ENCODE measurements at regions not wholly inside any gene's neighbourhood (a gene's known extent, or its start where the extent isn't known, plus 50 kb on each side); places are given as distances from the start of the nearest gene placed in this dataset.

DNA sequence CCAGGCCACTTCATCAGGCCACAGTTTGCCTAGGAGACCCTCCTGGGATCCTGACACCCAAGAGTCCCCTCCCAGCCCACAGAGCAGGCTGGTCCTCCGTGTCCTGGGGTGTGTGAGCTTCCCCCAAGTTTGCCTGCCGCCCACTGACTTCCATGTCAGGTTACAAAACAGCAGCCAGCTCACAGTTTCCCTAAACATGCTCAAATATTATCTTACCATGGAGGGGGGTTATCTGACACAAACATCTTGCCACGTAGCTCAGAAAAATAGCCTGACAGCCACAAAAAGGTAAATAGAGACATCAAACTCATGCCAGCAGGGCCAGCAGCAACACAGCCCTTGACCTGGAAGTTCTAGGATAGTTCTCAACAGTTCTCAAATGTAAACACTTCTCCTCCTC lies 346.5 kb downstream of the TNS1 start:
- intact Hi-C loops (cut with micrococcal nuclease; ENCODE audit: unreplicated experiment), result no loop called here
- SMC1A ChIA-PET (ENCODE audit: uncharacterized antibody, unreplicated experiment), result no interaction called here
- Histone ChIP-seq H3K9ac (ENCODE audit: control insufficient read depth, insufficient read depth, low read length) (no peak overlapping the region), H3K27ac (ENCODE audit: control insufficient read depth, insufficient read depth) (no peak overlapping the region), H3K27me3 (replicated peaks in 1 of 2; ENCODE audit: control insufficient read depth in 2 of 2, insufficient read depth in 2 of 2, low read length in 1 of 2) (peaks cover 5% of the 10 kb centered on the region in 2 experiments), H3K9me3 (replicated peaks; ENCODE audit: control insufficient read depth, insufficient read depth, low read length) (no peaks in the 10 kb centered on the region), H3K36me3 (ENCODE audit: control insufficient read depth in 2 of 2, insufficient read depth in 2 of 2, low read length in 1 of 2) (no peaks in the 10 kb centered on the region), H2AFZ (ENCODE audit: control insufficient read depth, low read depth, low read length) (no peak overlapping the region), H3K4me2 (ENCODE audit: control insufficient read depth, insufficient read depth) (no peak overlapping the region), H3K4me1 (ENCODE audit: control insufficient read depth, insufficient read depth, low read length) (no peaks in the 10 kb centered on the region), H3K4me3 (no peak overlapping the region), H4K20me1 (ENCODE audit: control insufficient read depth, insufficient read depth) (no peaks in the 10 kb centered on the region), H3K79me2 (ENCODE audit: control insufficient read depth, insufficient read depth, low read length) (no peaks in the 10 kb centered on the region)
- FAIRE-seq, result no peak
- POLR2A ChIA-PET, result no interaction called here
- DNase-seq (ENCODE audit: low read depth, low spot score), result no peak
- BruUV-seq (replicated peaks), result no TSS peak
- WGBS (ENCODE audit: insufficient coverage, insufficient replicate concordance, low lambda C conversion rate, missing lambda C conversion rate), result 11% methylated on average over 3 of the region's 3 CpGs
- TF ChIP-seq CEBPB (IDR thresholded peaks at IDR 0.05; ENCODE audit: borderline replicate concordance in 1 of 2, low read depth in 2 of 2, low read length in 2 of 2), result no peak
- TF ChIP-seq ASH2L (IDR thresholded peaks at IDR 0.05; ENCODE audit: borderline replicate concordance, low read depth), result no peak
- no peak for TF ChIP-seq CREM (IDR thresholded peaks at IDR 0.05; ENCODE audit: low read depth)
- TF ChIP-seq, protein P1, sequence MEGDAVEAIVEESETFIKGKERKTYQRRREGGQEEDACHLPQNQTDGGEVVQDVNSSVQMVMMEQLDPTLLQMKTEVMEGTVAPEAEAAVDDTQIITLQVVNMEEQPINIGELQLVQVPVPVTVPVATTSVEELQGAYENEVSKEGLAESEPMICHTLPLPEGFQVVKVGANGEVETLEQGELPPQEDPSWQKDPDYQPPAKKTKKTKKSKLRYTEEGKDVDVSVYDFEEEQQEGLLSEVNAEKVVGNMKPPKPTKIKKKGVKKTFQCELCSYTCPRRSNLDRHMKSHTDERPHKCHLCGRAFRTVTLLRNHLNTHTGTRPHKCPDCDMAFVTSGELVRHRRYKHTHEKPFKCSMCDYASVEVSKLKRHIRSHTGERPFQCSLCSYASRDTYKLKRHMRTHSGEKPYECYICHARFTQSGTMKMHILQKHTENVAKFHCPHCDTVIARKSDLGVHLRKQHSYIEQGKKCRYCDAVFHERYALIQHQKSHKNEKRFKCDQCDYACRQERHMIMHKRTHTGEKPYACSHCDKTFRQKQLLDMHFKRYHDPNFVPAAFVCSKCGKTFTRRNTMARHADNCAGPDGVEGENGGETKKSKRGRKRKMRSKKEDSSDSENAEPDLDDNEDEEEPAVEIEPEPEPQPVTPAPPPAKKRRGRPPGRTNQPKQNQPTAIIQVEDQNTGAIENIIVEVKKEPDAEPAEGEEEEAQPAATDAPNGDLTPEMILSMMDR (IDR thresholded peaks at IDR 0.05 in 2 of 3, conservative IDR thresholded peaks at IDR 0.05 in 1 of 3; ENCODE audit: control insufficient read depth in 2 of 3, extremely low read depth in 1 of 3, insufficient read depth in 1 of 3, low read depth in 3 of 3, low read length in 3 of 3), result no peak
- no peak for TF ChIP-seq CBX5 (IDR thresholded peaks at IDR 0.05; ENCODE audit: low read depth)
- TF ChIP-seq RB1 (IDR thresholded peaks at IDR 0.05; ENCODE audit: borderline replicate concordance), result no peak
- CTCF ChIA-PET, result interaction anchor here (1.0 kb wide), 1 partner anchor 57 kb away, joined by 5 read pairs; no protein-coding TSS in a partner anchor
- RAD21 ChIA-PET (ENCODE audit: unreplicated experiment), result no interaction called here
- in situ Hi-C loops (cut with MboI), result no loop called here
- no peak for ATAC-seq

DNA sequence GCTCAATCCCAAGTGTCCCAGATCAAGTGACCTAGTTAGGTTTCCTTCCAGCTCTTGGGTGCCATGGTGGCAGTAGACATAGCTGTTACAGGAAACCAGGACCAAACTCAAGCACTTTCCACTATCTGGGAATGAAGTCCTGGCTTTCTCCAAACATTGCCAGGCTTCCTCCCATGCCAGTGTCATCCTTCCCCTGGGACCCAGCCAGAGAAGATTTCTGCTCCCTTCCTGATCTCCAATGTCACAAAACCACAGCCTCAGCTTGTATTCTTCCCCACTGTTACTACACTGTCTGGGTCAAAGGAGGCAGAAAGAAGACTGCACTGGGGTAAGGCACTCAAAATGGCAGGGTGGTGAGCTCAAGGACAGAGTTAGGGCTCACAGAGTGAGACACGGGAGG lies 347.1 kb downstream of the TNS1 start:
- H3K4me1 ChIP-seq (ENCODE audit: control insufficient read depth, insufficient read depth, low read length), result no peaks in the 10 kb centered on the region
- intact Hi-C loops (cut with micrococcal nuclease; ENCODE audit: unreplicated experiment) (no loop called here), in situ Hi-C loops (cut with MboI) (no loop called here)
- no peak overlapping the region for H3K4me3 ChIP-seq
- peaks cover 5% of the 10 kb centered on the region in 2 experiments for H3K27me3 ChIP-seq (replicated peaks in 1 of 2; ENCODE audit: control insufficient read depth in 2 of 2, insufficient read depth in 2 of 2, low read length in 1 of 2)
- no peak overlapping the region for H2AFZ ChIP-seq (ENCODE audit: control insufficient read depth, low read depth, low read length)
- 58% methylated on average over 1 of the region's 1 CpG for WGBS (ENCODE audit: insufficient coverage, insufficient replicate concordance, low lambda C conversion rate, missing lambda C conversion rate)
- CTCF ChIA-PET, result interaction anchor here (1.0 kb wide), 1 partner anchor 57 kb away, joined by 5 read pairs; no protein-coding TSS in a partner anchor
- FAIRE-seq (no peak), ATAC-seq (no peak), DNase-seq (ENCODE audit: low read depth, low spot score) (no peak)
- RAD21 ChIA-PET (ENCODE audit: unreplicated experiment), result no interaction called here
- POLR2A ChIA-PET, result no interaction called here
- no peak overlapping the region for H3K27ac ChIP-seq (ENCODE audit: control insufficient read depth, insufficient read depth)
- H3K9me3 ChIP-seq (replicated peaks; ENCODE audit: control insufficient read depth, insufficient read depth, low read length), result no peaks in the 10 kb centered on the region
- no TSS peak for BruUV-seq (replicated peaks)
- H3K36me3 ChIP-seq (ENCODE audit: control insufficient read depth in 2 of 2, insufficient read depth in 2 of 2, low read length in 1 of 2), result no peaks in the 10 kb centered on the region
- no peak overlapping the region for H3K4me2 ChIP-seq (ENCODE audit: control insufficient read depth, insufficient read depth)
- SMC1A ChIA-PET (ENCODE audit: uncharacterized antibody, unreplicated experiment), result interaction anchor here (0.5 kb wide), 1 partner anchor 29 kb away, joined by 3 read pairs; no protein-coding TSS in a partner anchor
- H4K20me1 ChIP-seq (ENCODE audit: control insufficient read depth, insufficient read depth), result no peaks in the 10 kb centered on the region
- no peak overlapping the region for H3K9ac ChIP-seq (ENCODE audit: control insufficient read depth, insufficient read depth, low read length)
- no peaks in the 10 kb centered on the region for H3K79me2 ChIP-seq (ENCODE audit: control insufficient read depth, insufficient read depth, low read length)
- TF ChIP-seq SREBF1 (IDR thresholded peaks at IDR 0.05; ENCODE audit: low read length) (no peak), SUPT20H (IDR thresholded peaks at IDR 0.05; ENCODE audit: borderline replicate concordance, control insufficient read depth, low read depth, low read length) (no peak), ETV6 (conservative IDR thresholded peaks at IDR 0.05 in 1 of 2, IDR thresholded peaks at IDR 0.05 in 1 of 2; ENCODE audit: borderline replicate concordance in 1 of 2, low read depth in 1 of 2) (no peak), HDAC2 (IDR thresholded peaks at IDR 0.05) (no peak), DPF2 (IDR thresholded peaks at IDR 0.05) (no peak), POLR2AphosphoS5 (IDR thresholded peaks at IDR 0.05; ENCODE audit: low read length) (no peak), PAX8 (IDR thresholded peaks at IDR 0.05) (no peak), CHD1 (IDR thresholded peaks at IDR 0.05; ENCODE audit: low read depth, low read length) (no peak), SUZ12 (IDR thresholded peaks at IDR 0.05; ENCODE audit: unreplicated experiment) (no peak), KAT2A (conservative IDR thresholded peaks at IDR 0.05; ENCODE audit: control insufficient read depth, low read depth, low read length) (no peak), STAT3 (IDR thresholded peaks at IDR 0.05; ENCODE audit: low read depth, low read length) (no peak)
- TF ChIP-seq, protein P2, sequence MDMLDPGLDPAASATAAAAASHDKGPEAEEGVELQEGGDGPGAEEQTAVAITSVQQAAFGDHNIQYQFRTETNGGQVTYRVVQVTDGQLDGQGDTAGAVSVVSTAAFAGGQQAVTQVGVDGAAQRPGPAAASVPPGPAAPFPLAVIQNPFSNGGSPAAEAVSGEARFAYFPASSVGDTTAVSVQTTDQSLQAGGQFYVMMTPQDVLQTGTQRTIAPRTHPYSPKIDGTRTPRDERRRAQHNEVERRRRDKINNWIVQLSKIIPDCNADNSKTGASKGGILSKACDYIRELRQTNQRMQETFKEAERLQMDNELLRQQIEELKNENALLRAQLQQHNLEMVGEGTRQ (IDR thresholded peaks at IDR 0.05; ENCODE audit: borderline replicate concordance, low read depth, low read length), result no peak

All from GM12878 (cell line).